ENCODE measurements at regions not wholly inside any gene's neighbourhood (a gene's known extent, or its start where the extent isn't known, plus 50 kb on each side); places are given as distances from the start of the nearest gene placed in this dataset.

DNA sequence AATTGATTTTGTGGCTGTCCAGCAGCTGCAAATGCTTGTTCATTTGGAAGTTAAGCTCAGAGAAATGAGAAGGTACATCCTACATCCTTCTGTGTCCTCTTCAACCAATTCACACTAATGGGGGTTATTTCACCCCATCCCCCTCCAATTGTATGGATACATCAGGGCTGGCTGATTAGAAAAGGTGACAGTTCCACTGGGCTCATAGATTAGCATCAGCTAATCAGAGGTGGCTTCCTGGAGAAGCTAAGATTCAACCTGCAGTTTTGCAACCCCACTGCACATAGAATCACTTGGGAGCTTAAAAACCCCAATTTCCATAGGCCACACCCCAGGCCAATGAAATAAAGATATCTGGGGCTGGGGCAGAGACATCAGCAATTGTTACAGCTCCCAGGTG is 217.7 kb upstream of the TLE3 start:
- DNase-seq = no peak

DNA sequence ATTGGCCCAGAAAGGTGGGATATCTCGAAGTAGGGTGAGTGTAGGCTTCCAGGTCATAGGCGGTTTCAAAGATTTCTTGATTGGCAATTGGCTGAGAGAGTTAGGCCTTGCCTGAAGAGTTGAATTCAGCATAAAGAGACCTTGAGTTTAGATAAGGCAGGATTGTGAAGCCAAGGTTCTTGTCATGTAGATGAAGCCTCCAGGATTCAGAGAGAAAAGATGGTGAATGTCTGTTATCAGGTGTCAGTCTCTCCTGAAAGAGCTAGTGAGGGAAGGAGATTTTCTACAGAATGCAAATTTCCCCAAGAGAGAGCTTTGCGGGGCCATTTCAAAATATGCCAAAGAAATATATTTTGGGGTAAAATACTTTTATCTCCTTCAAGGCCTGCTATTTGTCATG is 217.0 kb upstream of the TLE3 start:
- no peak for DNase-seq

DNA sequence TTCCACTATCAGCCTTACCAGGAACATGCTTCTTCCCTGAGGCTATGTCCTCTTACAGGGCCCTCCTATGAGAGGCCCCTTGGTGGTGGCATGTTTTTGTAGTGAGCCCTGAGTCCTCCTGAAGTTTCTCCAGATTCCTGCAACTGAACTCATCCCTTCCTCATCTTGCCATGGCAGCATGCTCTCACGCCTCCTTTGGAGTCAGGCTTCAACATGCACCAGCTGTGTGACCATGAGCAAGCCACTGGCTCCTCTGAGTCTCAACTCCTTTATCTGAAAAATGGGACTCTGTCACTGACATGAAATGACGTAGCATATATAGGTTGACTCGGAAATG is 216.3 kb upstream of the TLE3 start:
- no peak for DNase-seq

DNA sequence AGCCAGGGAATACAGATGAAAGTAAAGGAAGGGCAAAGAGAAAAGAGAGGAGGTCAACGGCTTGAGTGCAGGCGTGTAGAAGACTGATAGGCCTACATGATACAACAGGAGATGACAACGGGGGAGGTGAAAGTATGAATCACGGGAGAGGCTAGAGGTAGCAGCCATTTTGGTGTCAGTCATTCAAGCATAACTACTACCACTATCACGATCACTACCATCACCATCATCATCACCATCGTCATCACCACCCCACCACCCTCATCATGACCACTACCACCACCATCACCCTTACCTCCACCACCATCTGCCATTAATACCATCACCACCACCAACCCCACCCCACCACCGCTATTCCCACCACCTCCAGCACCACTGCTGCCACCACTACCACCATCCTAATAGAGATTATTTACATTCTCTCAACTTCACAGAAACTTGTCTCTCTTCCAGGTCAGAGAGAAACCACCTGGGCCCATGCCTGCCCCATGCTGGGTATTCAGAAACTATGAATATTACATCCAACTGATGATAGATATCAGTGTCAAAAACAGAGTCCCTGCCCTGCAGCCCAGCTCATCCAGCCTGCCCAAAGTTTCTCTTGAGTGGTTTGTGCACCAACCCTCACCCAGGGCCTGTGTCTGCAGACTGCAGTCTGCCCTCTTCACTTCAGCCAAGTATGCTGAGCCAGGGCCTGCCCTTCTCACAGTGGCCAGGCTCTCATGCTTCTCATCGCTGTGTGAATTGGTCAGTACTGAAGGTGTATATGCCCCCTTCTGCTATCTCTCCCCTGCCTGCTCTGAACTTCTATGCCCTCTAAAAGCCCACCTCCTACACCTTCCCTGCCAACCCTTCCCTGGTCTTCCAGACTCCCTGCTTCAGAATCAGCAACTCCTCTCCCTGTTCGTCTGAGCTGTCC is 215.6 kb upstream of the TLE3 start:
- DNase-seq = no peak

DNA sequence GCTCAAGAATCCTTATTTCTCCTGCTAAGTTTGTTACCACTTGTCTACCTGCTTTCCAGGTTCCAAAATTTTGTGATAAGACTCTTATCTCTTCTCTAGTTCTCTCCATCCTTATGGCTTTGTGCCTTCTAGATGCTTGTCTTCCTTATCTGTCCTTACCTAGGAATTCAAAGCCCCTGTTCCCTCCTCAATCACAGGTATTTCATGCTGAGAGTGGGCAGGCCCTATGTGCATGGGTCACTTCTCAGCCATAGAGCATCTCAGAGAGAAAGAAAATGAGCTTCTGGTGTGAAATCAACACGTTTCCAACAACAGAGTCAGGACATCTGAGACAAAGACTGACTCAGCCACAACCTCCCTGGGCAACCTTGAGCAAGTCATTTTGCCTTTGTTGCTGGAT is 214.1 kb upstream of the TLE3 start:
- no peak for DNase-seq

DNA sequence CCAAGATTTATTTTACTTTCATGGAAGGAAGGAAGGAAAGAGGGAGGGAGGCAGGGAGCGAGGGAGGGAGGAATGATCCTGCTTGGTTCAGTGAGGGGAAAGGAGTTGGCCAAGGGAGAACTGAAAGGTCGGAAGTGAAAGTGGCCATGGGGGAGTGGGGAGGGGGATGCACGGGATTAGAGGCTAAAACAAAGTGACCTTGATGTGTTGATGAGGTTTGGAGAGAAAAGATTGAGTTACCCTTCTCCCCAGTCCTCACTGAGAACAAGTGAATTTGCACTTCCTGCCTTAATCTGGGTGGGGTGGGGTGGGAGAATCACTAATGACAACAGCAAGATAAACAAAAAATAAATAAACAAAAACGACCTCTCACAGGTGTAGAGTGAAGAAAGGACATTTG is 212.0 kb upstream of the TLE3 start:
- DNase-seq = no peak

DNA sequence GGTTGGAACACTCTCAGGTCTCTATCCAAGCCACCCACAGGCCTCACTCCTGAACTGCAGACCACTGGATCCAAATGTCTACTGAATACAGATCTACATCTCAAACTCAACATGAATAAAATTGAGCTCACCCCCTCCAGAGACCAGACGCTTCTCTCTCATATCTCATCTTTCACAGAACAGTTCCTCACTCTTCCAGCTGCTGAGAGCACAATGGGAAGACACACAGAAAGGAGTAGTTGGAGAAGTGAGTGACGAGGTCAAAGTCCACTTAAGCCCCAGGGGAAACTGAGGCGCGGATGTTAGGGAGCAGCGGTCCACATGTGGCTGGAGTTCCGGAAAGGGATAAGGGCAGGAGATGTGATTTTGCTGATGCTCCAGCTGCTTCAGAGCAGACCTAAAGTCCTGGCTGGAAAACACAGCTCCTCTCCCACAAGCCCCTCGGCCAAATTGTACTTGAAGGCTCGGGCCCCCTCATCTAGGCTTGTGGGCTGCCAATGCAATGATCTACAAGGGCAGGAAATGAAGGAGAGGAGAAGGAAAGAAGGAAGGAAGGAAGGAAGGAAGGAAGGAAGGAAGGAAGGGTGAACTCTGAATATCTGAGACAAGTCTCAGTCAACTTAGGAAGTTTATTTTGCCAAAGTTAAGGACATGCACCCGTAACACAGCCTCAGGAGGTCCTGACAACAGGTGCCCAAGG is 211.2 kb upstream of the TLE3 start:
- DNase-seq = no peak

DNA sequence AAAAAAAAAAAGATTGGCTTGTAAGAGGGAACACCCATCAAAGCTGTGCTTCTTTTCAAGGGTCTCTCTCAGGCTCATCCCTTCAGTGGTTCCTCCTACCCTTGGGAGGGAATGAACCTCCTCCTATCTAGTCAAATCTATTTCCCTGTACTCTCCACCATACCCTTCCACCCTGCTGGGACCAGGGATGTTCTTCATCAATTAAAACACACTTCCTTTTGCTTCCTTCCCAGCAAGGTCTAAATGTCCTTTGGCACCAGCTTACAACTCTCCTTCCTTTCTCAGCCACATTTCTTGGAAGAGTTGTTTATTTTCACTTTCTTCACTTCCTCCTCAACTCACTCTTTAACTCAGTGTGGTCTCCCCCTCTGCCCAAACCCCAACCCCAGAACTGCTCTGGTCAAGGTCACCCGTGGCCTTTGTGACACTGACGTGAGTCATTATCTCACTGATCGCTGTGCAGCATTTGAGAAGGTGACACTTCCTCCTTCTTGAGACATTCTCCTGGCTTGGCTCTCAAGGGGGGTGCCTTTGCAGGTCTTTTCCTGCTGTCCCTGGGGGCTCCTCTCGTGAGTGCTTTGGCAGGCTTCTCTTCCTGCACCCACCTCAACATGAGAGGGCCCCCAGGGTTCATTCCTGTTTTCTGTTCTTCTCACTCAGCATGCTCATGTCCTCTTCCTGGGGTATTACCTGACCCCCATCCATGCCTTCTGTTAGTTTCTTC is 210.5 kb upstream of the TLE3 start:
- DNase-seq = no peak

DNA sequence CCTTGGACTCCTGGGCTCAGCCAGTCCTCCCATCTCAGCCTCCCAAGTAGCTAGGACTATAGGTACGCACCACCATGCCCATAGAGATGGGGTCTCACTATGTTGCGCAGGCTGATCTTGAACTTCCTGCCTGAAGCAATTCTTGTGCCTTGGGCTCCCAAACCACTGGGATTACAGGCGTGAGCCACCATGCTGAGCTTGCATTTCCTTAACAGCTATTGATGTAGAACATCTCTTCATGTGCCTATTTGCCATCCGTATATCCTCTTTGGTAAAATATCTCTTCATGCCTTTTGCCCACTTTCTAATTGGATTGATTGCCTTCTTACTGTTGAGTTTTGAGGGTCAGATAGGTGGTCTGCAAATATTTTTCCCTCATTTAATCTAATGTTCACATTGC is 208.9 kb upstream of the TLE3 start:
- no peak for DNase-seq

DNA sequence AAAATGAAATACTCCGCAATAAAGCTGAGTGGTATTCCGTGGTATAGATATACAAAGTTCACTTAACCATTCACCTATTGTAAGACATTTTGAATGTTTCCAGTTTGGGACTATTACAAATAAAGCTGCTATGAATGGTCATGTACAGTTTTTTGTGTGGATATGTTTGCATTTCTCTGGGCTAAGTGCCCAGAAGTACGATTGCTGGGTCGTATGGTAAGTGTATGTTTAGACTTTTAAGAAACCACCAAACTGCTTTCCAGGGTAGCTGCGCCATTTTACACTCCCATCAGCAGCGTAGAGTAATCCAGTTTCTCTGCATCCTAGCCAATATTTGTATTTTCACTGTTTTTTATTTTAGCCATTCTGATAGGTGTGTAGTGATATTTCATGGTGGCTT is 208.4 kb upstream of the TLE3 start:
- DNase-seq = no peak

DNA sequence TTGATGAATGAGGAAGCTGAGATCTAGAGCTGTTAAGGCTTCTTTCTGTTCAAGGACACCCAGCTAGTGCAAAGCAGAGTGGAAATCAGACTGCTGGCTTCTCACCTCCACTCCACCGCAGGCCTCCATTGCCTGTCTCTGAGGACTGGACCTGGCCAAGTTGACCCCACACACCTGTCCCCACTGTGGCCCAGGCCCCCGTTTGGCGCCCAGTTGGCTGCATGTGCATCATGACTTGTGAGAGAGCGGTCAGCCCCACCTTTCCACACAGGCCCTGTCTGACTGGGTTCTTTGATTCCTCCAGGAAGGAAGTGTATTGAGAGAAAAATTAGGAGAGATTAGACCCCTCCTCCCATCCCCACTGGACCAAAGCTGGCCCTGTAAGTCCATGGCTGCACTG is 206.3 kb upstream of the TLE3 start:
- no peak for DNase-seq

DNA sequence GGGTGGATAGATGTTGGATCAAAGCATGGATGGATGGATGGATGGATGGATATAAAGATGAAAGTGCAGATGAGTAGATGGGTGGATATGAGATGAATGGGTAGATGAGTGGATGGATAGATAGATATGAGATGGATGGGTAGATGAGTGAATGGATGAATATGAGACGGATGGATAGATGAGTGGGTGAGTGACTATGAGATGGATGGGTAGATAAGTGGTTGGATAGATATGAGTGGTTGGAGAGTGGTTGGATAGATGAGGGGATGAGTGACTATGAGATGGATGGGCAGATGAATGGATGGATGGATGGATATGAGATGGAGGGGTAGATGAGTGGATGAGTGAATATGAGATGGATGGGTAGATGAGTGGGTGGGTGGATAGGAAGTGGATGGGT is 204.6 kb upstream of the TLE3 start:
- DNase-seq = no peak

DNA sequence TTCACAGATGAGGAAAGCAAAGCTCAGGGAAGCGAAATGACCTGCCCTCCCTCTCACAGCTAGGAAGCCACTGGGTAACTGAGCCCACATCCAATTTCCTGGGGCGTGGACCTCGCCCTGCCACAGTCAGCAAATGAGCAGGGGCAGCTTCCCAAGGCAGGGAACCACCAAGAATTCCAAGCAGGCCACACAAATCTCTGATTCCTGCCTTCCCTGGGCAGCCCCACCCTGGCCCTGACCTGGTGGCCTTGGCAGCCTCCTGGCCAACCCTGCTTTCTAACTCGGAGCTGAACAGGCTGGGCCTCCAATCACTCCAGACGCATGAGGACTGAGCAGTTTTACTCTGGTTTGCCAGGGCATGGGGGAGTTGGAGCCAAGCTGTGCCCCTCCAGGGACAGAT is 203.7 kb upstream of the TLE3 start:
- DNase-seq = no peak

DNA sequence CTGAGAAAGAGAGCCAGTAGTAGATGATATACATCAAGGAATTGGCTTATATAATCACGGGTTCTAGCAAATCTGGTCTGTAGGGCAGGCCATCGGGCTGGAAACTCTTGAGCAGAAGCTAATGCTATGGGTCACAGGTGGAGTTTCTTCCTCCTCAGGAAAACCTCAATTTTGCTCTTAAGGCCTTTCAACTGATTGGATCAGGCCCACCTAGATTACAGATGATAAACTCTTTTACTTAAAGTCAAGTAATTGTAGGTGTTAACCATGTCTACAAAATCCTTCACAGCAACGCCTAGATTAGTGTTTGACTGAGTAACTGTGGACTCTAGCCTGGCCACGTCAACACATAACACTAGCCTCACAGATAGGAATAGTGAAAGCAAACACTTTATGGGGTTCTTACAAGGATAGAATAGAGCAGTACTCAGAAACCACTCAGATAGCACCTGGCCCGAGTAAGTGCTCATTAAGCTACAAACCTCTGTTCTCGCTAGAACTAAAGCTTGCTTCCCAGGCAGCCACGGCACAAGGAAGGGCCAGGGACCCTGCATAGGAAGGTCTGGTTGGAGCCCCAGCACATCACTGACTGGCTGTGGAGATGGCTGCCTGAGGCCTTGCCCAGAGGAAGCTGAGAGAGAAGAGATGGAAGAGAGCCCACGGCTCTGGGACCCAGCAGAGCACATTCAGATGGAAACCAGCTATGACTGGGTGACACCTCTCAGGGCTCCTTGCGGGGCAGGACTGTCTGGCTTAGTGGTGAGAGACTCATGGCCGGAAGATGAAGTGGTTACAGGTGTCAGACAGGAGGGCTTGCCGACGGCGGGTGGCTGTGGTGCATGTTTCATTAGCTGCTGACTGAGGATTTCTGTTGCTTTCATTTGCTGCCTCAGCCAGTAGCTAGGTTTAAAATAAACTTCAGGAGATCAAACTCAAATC is 202.5 kb upstream of the TLE3 start:
- no peak for DNase-seq

DNA sequence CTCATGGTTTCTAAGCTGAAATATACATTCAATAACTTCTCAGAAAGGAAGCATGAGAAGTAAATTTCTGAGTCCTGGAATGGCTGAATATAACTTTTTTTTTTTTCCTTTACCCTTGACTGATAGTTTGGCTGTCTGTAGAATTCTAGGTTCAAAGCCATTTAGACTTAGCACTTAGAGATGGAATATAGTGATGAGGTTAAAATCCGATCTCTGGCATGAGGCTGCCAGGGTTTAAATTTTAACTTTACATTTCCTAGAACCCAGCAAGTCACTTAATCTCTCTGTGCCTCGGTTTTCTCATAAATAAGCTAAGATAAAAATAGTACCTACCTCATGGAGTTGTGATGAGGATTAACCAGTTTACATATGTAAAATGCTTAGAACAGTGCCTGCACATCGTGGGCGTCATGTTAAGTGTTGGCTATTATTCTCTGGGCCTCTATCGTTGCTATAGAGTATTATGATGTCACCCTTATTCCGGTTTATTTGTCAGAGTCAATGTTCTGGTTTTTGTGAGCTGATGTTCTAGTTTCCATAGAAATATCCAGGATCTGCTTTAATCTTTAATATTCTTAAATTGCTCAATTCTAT is 199.8 kb upstream of the TLE3 start:
- DNase-seq = no peak

DNA sequence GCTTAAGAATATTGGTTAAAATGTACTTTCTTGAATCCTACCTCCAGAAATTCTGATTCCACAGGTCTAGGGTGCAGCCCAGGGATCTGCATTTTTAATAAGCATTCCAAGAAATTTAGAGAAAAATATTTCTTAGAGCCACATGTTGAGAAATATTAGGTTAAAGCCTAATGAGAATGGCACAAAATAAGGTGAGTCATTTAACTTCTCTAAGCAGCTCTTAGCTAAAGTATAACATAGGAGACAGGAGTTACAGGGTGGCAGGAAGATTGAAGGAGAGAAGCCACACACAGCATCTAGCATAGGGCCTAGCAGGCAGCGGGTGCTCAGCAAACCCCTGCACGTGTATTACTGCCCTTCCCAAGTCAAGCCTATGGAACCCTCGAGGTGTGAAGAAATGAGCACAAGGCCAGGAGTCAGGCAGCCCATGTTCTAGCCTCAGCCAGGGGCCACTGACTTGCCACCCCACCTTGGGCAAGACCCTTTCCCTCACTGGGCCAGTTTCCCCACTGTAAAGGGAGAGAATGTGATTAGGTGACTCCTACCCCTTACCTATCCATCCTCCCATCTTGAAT is 197.1 kb upstream of the TLE3 start:
- no peak for DNase-seq

DNA sequence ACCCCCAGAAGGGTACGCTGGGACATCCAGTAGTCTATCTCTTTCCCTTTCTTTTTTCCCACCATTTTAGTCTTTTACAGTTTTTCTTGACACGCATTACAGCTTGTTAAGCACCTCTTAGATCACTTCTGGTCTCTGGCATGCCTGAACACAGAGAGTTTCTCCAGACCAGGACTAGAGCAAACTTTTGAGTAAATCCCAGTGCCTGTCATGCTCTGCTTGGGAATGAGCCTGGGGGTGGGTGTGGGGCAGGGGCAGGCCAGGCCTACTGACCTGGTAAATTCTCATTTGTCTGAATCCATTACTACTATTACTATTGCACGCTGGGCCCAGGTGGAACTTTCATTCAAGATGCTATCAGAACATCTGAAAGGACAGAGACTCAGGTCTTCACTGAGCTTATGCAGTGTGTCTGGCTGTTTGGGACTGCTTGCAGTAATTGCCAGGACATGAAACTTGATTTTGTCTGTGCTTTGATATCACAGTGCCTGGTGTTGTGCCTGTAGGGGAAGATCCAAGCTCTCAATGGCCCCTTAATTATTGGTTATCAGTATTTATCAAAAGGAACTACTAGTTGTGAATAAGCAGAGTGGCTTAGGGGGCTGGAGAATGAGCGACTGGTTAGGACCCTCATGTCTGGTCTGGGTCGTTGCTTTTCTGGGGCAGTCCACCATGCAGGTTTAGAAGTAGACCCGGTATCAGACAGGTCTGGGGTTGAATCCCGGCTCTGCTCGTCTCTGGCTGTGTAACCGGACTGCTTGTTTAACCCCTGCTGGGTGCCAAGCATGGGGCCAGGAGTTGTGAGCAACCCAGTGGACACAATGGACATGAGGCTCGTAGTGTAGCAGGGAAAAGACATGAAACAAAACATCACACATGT is 196.1 kb upstream of the TLE3 start:
- DNase-seq = no peak

DNA sequence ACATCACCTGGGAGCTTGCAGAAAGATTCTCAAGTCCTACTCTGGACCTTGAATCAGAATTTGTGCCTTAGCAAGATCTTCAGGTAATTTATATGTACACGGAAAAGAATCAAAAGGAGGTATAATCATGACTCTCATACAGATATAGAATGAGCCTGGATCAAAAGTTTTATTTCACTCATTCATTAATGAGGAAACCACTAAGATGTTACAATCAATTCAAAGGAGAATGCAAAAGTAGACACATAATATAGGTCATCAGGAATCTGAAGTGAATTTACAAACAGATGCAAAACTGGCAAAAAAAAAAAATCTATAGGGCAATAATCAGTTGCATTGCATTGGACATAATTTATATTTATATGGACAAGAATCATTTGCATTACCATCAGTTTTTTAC is 195.4 kb upstream of the TLE3 start:
- no peak for DNase-seq

DNA sequence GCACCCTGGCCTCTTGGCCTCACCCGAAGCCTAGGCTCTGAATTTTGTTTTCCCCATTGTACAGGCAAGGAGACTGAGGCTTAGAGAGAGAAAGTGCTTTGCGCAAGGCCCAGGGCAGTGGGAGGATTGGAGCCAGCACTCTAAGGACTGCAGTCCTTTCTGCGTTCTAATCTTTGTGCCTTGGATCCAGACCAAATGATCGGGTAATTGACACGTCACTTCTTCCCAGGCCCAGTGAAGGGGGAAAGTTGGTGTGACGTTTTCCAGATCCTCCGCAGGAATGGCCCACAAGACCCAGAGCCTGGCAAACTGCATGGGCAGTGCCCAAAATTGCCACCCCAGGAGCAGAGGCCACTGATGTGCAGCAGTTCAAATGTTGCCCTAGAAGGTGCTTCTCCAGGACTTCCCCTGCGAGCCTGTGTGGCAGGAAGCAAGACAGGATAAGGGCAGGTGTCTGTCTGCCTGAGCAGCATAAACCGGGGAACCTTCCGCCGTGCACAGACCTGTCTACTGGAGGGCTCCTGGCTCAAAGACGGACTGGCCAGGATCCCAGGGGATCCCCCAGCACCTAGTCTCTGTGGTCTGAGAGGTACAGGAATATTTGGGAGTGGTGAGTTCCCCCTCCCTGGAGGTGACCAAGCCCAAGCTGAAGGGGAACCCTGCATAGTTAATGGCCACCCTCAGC is 194.5 kb upstream of the TLE3 start:
- no peak for DNase-seq

DNA sequence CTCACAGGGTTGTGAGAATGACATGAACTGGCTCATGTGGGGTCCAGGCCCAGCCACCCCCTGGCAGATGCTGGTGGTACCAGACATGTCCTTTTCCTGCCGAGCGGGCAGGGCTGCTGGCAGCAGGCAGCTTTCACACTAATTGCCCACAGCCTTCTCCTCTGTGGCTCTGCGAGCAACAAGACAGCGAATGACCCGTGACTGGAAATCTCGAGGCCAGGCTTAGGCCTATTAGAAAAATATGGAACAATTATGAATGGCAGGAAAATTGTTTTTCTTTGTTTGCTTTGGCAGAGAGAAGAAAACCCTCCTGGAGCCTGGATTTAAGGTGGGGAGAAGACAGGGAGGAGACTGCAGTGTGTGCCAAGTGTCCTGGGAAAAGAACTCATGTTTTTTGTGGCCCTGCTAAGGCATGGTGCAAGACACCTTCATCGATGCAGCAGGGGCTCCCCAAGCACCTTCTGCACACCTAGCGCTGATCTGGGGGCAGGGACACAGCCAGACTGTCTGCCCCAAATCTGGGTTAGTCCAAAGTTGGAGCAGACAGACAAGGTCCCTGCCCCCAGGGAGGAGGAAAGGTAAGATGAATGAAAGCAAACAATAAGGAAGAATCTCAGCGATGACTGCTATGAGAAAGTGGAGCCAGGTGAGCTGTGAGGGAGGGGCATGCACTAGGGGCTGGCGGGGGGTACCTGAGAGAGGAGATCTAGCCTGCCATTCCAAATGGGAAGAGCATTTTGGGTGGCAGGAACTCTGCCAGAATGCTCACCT is 193.8 kb upstream of the TLE3 start:
- peak; percentile 82 for DNase-seq
